Heart left ventricle (tissue), 16 donors: ENCODE measurements at regions not wholly inside any gene's neighbourhood (a gene's known extent, or its start where the extent isn't known, plus 50 kb on each side); places are given as distances from the start of the nearest gene placed in this dataset.

Experiments used
- ATAC-seq, 4 donors: fragments of 200-7000 bp; cut with Tn5 transposase; one replicate each; pipeline ENCODE4 v1.9.1; 2020 to 2022; ENCODE audit warnings: moderate library complexity in 4 of 4, mild to moderate bottlenecking in 3 of 4, moderate number of reproducible peaks in 1 of 4
- DNase-seq, 5 donors: peaks; one replicate each; pipeline ENCODE4 v3.0.0-alpha.2; 2020
- H3K27ac ChIP-seq, 12 donors: fragments of 200-600 bp; sonication (generic) in 4 of 12; one replicate each; pipeline versions ENCODE4 v1.5.0 to v1.8.0; 2016 to 2022; ENCODE audit warnings: mild to moderate bottlenecking in 2 of 12
- H3K27me3 ChIP-seq, 9 donors: fragments of 200-600 bp; sonication (generic) in 2 of 9; one replicate each; pipeline versions ENCODE4 v1.5.1 to v1.8.0; 2016 to 2022; ENCODE audit warnings: mild to moderate bottlenecking in 3 of 9
- H3K36me3 ChIP-seq, 9 donors: fragments of 200-600 bp; sonication (generic) in 2 of 9; one replicate each; pipeline versions ENCODE4 v1.5.0 to v1.8.0; 2018 to 2022; ENCODE audit warnings: mild to moderate bottlenecking in 2 of 9
- H3K4me1 ChIP-seq, 12 donors: fragments of 200-600 bp; sonication (generic) in 4 of 12; one replicate each; pipeline versions ENCODE4 v1.5.0 to v1.8.0; 2016 to 2022; ENCODE audit warnings: mild to moderate bottlenecking in 3 of 12
- H3K4me3 ChIP-seq, 12 donors: fragments of 200-600 bp; sonication (generic) in 4 of 12; one replicate each; pipeline versions ENCODE4 v1.5.0 to v1.8.0; 2017 to 2022; ENCODE audit warnings: mild to moderate bottlenecking in 9 of 12, moderate library complexity in 4 of 12
- H3K9me3 ChIP-seq, 12 donors: fragments of 200-600 bp; sonication (generic) in 4 of 12; one replicate each; pipeline versions ENCODE4 v1.5.0 to v1.8.0; 2016 to 2022; ENCODE audit warnings: mild to moderate bottlenecking in 1 of 12
- POLR2A ChIP-seq, 2 donors: fragments of 450-650 bp; IDR thresholded peaks; one replicate each; pipeline ENCODE4 v1.6.1; 2017; ENCODE audit warnings: antibody characterized with exemption in 2 of 2, mild to moderate bottlenecking in 2 of 2, moderate library complexity in 2 of 2
- WGBS, 4 donors: extraction: QIAGEN DNeasy Blood & Tissue Kit in 2 of 4; methylation state at CpG; one replicate each; pipeline versions ENCODE4 v1.1.5 to v1.1.7; 2013 to 2018; 5-methylcytosine and 5-hydroxymethylcytosine counted together
- intact Hi-C, 10 donors: fragments of 100-400 bp; cut with DNase I; formaldehyde crosslinking; loops; one replicate each; pipeline versions ENCODE4 v1.11.1 to v1.14.2; 2022
- TF ChIP-seq, protein P1 (sequence below), 12 donors: fragments of 200-600 bp; sonication (generic) in 4 of 12; IDR thresholded peaks; one replicate each; pipeline versions ENCODE4 v1.5.0 to v1.8.0; 2018 to 2022; ENCODE audit warnings: antibody characterized with exemption in 12 of 12, mild to moderate bottlenecking in 5 of 12
- donor health status: ischemic (EF 13 %, LVEDD 7.1; RV severe dilation, severe dysfunction).
- donor health status: healthy with polysubstance abuse.
- donor health status: DM: no; HTN: yes; CAD: no.
- donor health status: DM: no; HTN: no; CAD: no.
- donor health status: ischemic (EF 25% LVEDD 6.9; RV normal size, moderate dysfunction).
- donor health status: ischemic (EF 25% LVEDD 5.7; RV mildly dilated, moderate dysfunction).
- donor health status: healthy.
- donor health status: DM: yes; HTN: yes; CAD: no.
- donor health status: ischemic (EF 35%, LVEDD 5.7; RV mildly dilated, moderate dysfunction).
- donor health status: nonischemic (EF 11% LVEDD 7.7; RV severe dilation, severe dysfunction).
- donor health status: DM: yes; HTN: yes; CAD: no.
- donor health status: PGD.
- donor health status: ischemic (EF 29% LVEDD 5.4; RV normal size, mild dysfunction).
- donor health status: nonischemic (EF 23%, LVEDD 6.1; RV moderate dilation, normal function).

DNA sequence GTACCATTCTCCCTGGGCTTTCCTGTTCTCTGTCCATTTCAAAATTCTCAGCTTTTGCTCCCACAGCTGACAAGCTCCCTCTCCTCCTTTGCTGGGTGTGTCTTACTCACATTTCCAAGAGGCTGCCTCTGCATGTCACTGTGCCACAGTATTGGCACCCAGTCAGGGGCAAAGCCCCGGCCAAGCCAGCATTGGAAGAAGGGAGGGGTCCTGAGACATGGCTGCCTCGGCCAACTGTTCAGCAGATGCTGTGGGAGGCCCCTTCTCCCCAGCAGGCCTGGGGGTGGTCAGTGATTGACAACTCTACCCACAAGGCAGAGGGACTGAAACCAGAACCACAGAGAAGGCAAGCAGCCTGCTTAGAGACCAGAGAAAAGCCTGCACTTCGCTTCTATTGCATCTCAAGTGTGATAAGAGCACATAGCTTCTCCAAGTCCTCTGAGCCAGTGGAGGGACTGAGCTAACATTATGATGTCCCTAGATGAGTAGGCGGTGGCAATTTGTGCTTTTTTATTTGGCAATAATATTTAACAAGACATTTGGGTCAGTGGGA lies 294.1 kb downstream of the SIPA1L2 start:
- WGBS, 4 donors = 85 to 88% (median 87%) methylated on average over 4 of the region's 4 CpGs
- ATAC-seq = no peak

DNA sequence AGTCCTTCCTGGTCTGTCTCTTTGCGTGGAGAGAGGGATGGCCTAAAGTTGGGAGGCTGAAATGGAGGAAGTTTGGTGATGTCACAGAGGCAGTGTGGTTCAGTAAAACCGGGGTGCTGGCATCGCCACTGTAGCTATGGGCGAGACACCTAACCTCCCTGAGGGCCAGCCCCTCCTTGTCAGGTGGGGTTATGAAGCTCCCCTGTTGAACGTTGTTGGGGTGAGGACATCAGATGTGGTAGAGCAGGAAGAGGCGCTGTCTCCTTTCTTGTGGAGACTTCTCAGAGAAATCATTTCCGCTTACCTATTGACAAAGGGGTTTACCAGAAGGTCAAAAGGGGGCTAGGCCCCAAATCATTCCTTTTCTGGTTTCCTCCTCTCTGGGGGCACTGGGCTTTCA lies 294.7 kb downstream of the SIPA1L2 start:
- no peaks in the 10 kb centered on the region for H3K27me3 ChIP-seq
- no peak for TF ChIP-seq POLR2A (IDR thresholded peaks at IDR 0.05)
- TF ChIP-seq, protein P1, sequence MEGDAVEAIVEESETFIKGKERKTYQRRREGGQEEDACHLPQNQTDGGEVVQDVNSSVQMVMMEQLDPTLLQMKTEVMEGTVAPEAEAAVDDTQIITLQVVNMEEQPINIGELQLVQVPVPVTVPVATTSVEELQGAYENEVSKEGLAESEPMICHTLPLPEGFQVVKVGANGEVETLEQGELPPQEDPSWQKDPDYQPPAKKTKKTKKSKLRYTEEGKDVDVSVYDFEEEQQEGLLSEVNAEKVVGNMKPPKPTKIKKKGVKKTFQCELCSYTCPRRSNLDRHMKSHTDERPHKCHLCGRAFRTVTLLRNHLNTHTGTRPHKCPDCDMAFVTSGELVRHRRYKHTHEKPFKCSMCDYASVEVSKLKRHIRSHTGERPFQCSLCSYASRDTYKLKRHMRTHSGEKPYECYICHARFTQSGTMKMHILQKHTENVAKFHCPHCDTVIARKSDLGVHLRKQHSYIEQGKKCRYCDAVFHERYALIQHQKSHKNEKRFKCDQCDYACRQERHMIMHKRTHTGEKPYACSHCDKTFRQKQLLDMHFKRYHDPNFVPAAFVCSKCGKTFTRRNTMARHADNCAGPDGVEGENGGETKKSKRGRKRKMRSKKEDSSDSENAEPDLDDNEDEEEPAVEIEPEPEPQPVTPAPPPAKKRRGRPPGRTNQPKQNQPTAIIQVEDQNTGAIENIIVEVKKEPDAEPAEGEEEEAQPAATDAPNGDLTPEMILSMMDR (IDR thresholded peaks at IDR 0.05) = no peak
- no peak overlapping the region for H3K4me3 ChIP-seq
- no peaks in the 10 kb centered on the region for H3K36me3 ChIP-seq
- DNase-seq (no peak), ATAC-seq (no peak)
- intact Hi-C loops = no loop called here
- H3K9me3 ChIP-seq = no peaks in the 10 kb centered on the region
- no peaks in the 10 kb centered on the region for H3K4me1 ChIP-seq
- WGBS, 4 donors = 90 to 94% (median 91%) methylated on average over 7 of the region's 7 CpGs
- no peak overlapping the region for H3K27ac ChIP-seq

More for the DNA sequence above, 294.1 kb downstream of the SIPA1L2 start:
- no peaks in the 10 kb centered on the region for H3K27me3 ChIP-seq
- no peak overlapping the region for H3K27ac ChIP-seq
- no peaks in the 10 kb centered on the region for H3K4me1 ChIP-seq
- H3K36me3 ChIP-seq = no peaks in the 10 kb centered on the region
- intact Hi-C loops = no loop called here
- no peaks in the 10 kb centered on the region for H3K9me3 ChIP-seq
- no peak overlapping the region for H3K4me3 ChIP-seq
- TF ChIP-seq POLR2A (IDR thresholded peaks at IDR 0.05) = no peak
- TF ChIP-seq, protein P1 (IDR thresholded peaks at IDR 0.05) = no peak
- DNase-seq = no peak

DNA sequence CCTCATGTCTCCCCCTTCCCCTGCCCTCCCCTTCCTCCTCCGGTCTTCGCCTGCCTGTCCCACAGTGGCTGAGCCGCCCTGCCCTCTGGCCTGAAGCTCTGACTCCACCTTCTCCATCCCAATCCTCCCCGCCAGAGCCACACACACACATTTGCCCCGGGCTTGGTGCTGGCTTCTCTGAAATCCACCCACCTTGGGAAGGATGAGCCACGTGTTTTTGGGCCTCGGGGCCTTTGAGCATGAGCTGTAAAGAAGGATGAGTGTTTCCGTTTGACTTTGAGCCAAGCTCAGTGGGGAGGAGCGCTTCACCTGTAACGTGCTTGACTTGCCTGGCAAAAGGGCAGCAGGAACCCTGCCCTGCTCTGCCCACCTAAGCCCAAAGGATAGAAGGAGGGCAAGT lies 295.1 kb downstream of the SIPA1L2 start:
- intact Hi-C loops = no loop called here
- H3K27me3 ChIP-seq = no peaks in the 10 kb centered on the region
- H3K9me3 ChIP-seq = no peaks in the 10 kb centered on the region
- TF ChIP-seq POLR2A (IDR thresholded peaks at IDR 0.05) = no peak
- TF ChIP-seq, protein P1 (IDR thresholded peaks at IDR 0.05) = no peak
- no peaks in the 10 kb centered on the region for H3K36me3 ChIP-seq
- H3K27ac ChIP-seq = no peak overlapping the region
- H3K4me3 ChIP-seq = no peak overlapping the region
- DNase-seq = no peak
- ATAC-seq = no peak
- peaks cover 0 to 1% (median 0%) of the 10 kb centered on the region in 12 donors for H3K4me1 ChIP-seq
- 92 to 94% (median 92%) methylated on average over 10 of the region's 10 CpGs for WGBS, 4 donors

DNA sequence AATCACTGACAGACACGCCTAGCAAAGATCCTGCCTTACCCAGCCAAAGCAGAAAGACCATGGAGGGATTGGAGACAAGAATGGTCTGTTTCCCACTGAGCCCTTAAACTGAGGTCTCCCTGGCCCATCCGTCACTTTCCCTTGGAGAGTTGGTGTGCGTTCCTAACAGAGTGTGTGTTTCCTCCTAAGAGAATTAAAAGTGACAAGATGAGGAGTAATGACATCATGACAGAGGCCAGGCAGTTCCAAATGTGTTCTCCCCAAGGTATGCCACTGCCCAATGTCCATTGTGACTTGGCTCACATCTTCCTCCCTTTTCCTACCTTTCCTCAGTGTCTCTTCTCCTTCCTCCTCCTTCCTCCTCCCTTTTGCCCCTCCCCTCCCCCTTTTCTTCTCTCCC lies 295.7 kb downstream of the SIPA1L2 start:
- TF ChIP-seq POLR2A (IDR thresholded peaks at IDR 0.05) = no peak
- TF ChIP-seq, protein P1 (IDR thresholded peaks at IDR 0.05) = no peak
- intact Hi-C loops = no loop called here
- DNase-seq (no peak), ATAC-seq (no peak)
- no peaks in the 10 kb centered on the region for H3K36me3 ChIP-seq
- no peaks in the 10 kb centered on the region for H3K27me3 ChIP-seq
- no peak overlapping the region for H3K4me3 ChIP-seq
- WGBS, 4 donors = 50 to 70% (median 52%) methylated on average over 3 of the region's 3 CpGs
- H3K9me3 ChIP-seq = no peaks in the 10 kb centered on the region
- peaks cover 0 to 7% (median 4%) of the 10 kb centered on the region in 12 donors for H3K4me1 ChIP-seq
- H3K27ac ChIP-seq = no peak overlapping the region
